Coronary artery (tissue), 2 donors: ENCODE measurements at regions not wholly inside any gene's neighbourhood (a gene's known extent, or its start where the extent isn't known, plus 50 kb on each side); places are given as distances from the start of the nearest gene placed in this dataset.

Source experiments
- DNase-seq: peaks from one replicate; pipeline ENCODE4 v3.0.0-alpha.2; 2017; ENCODE audit warnings: low spot score
- H3K27ac ChIP-seq, 2 donors: fragments of 200-600 bp; sonication (generic); one replicate each; pipeline ENCODE4 v1.5.1; 2016 to 2019
- H3K4me3 ChIP-seq: fragments of 200-600 bp; sonication (generic); 2 replicates; pipeline ENCODE4 v1.5.1; 2016; ENCODE audit warnings: mild to moderate bottlenecking, moderate library complexity
- CTCF ChIP-seq: fragments of 200-600 bp; sonication (generic); IDR thresholded peaks from one replicate; pipeline ENCODE4 v1.5.1; 2019; ENCODE audit warnings: antibody characterized with exemption

- H3K4me3 ChIP-seq = no peak overlapping the region
- no peak for TF ChIP-seq CTCF
- no peak overlapping the region for H3K27ac ChIP-seq
- DNase-seq = no peak
These were observed 1295.1 kb upstream of the PCDH20 start for GRCh38 chr13:62710787-62711186.

- Histone ChIP-seq H3K27ac (no peak overlapping the region), H3K4me3 (no peak overlapping the region)
- no peak for DNase-seq
- TF ChIP-seq CTCF = no peak
These were observed 1290.4 kb upstream of the PCDH20 start for GRCh38 chr13:62706048-62706447.

- DNase-seq = no peak
- no peak overlapping the region for H3K4me3 ChIP-seq
- H3K27ac ChIP-seq = no peak overlapping the region
- TF ChIP-seq CTCF = no peak
These were observed 1289.2 kb upstream of the PCDH20 start for GRCh38 chr13:62704875-62705274.

GRCh38 chr13:62702502-62702901 lies 1286.9 kb upstream of the PCDH20 start:
- no peak for TF ChIP-seq CTCF
- Histone ChIP-seq H3K27ac (no peak overlapping the region), H3K4me3 (no peak overlapping the region)
- no peak for DNase-seq

DNA sequence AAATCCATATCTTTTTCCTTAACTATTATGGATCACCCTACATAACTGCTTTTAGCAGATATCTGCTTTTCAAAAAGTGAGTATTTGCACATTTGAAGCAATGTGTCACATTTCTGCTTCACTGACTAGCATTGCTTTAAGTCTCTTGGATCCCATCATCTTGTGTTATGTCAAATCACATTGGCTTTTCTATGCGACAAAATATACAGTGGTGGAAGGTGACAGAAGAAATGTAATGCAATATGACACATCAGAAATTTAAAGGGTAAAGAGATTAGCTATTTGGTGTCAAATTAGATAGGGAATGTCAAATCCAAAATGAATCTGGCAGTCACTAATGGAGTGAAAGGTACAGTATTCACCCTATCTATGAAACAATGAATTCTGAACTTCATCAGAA lies 1282.1 kb upstream of the PCDH20 start:
- no peak overlapping the region for H3K4me3 ChIP-seq
- no peak for DNase-seq
- H3K27ac ChIP-seq = no peak overlapping the region
- no peak for TF ChIP-seq CTCF

- no peak for DNase-seq
- no peak overlapping the region for H3K4me3 ChIP-seq
- no peak for TF ChIP-seq CTCF
- no peak overlapping the region for H3K27ac ChIP-seq
These were observed 1280.8 kb upstream of the PCDH20 start for GRCh38 chr13:62696490-62696889.

GRCh38 chr13:62687732-62688131 lies 1272.1 kb upstream of the PCDH20 start:
- DNase-seq = no peak
- no peak overlapping the region for H3K27ac ChIP-seq
- no peak overlapping the region for H3K4me3 ChIP-seq
- no peak for TF ChIP-seq CTCF
